Neural progenitor cell (in vitro differentiated cells): ENCODE measurements at regions not wholly inside any gene's neighbourhood (a gene's known extent, or its start where the extent isn't known, plus 50 kb on each side); places are given as distances from the start of the nearest gene placed in this dataset.
A peak's percentile ranks its signal among the peaks of the same experiment; 100 is the strongest.

Experiments
- DNase-seq: peaks from one replicate; pipeline ENCODE4 v3.0.0-alpha.2; 2016; ENCODE audit warnings: low spot score
- H2AFZ ChIP-seq: fragments of 200-600 bp; sonication (generic); replicated peaks from 2 replicates; pipeline ENCODE4 v1.6.1; 2016; ENCODE audit warnings: antibody characterized with exemption
- H3F3A ChIP-seq: fragments of 200-600 bp; sonication (generic); 2 replicates; pipeline ENCODE4 v1.6.1; 2016; ENCODE audit warnings: antibody characterized with exemption, low read depth
- H3K27ac ChIP-seq: fragments of 200-600 bp; sonication (generic); 2 replicates; pipeline ENCODE4 v1.5.1; 2016; ENCODE audit warnings: mild to moderate bottlenecking
- H3K27me3 ChIP-seq: fragments of 200-600 bp; sonication (generic); 2 replicates; pipeline ENCODE4 v1.6.1; 2016; ENCODE audit warnings: mild to moderate bottlenecking, moderate library complexity
- H3K36me3 ChIP-seq: fragments of 200-600 bp; sonication (generic); 2 replicates; pipeline ENCODE4 v1.5.1; 2016
- H3K4me1 ChIP-seq: fragments of 200-600 bp; sonication (generic); 2 replicates; pipeline ENCODE4 v1.6.1; 2016; ENCODE audit warnings: mixed run types
- H3K4me2 ChIP-seq: fragments of 200-600 bp; sonication (generic); 2 replicates; pipeline ENCODE4 v1.6.1; 2016
- H3K4me3 ChIP-seq: fragments of 200-600 bp; sonication (generic); 2 replicates; pipeline ENCODE4 v1.5.1; 2016
- H3K79me2 ChIP-seq: fragments of 200-600 bp; sonication (generic); 2 replicates; pipeline ENCODE4 v1.6.1; 2016; ENCODE audit warnings: low read depth
- H3K9ac ChIP-seq: fragments of 200-600 bp; sonication (generic); 2 replicates; pipeline ENCODE4 v1.6.1; 2016
- H3K9me3 ChIP-seq: fragments of 200-600 bp; sonication (generic); 2 replicates; pipeline ENCODE4 v1.5.1; 2016; ENCODE audit warnings: low read depth
- H4K20me1 ChIP-seq: fragments of 200-600 bp; sonication (generic); 2 replicates; pipeline ENCODE4 v1.6.1; 2016; ENCODE audit warnings: low read depth
- H3K27ac Mint-ChIP-seq: 3 replicates; pipeline ENCODE4 v1.8.0; 2021; ENCODE audit warnings: mixed read lengths
- H3K27me3 Mint-ChIP-seq: 2 replicates; pipeline ENCODE4 v1.8.0; 2022; ENCODE audit warnings: low read depth, mild to moderate bottlenecking, inconsistent platforms, moderate library complexity, mixed read lengths; ENCODE audit not compliant: insufficient read depth
- H3K36me3 Mint-ChIP-seq: 3 replicates; pipeline ENCODE4 v1.8.0; 2021; ENCODE audit warnings: mixed read lengths
- H3K4me1 Mint-ChIP-seq: 3 replicates; pipeline ENCODE4 v1.8.0; 2021; ENCODE audit warnings: mixed read lengths
- H3K4me3 Mint-ChIP-seq: 3 replicates; pipeline ENCODE4 v1.8.0; 2021; ENCODE audit warnings: mild to moderate bottlenecking, moderate library complexity, mixed read lengths
- H3K9me3 Mint-ChIP-seq: 3 replicates; pipeline ENCODE4 v1.8.0; 2020; ENCODE audit warnings: mixed read lengths
- EZH2 ChIP-seq: fragments of 200-600 bp; sonication (generic); IDR thresholded peaks from 2 replicates; pipeline ENCODE4 v1.6.1; 2017; ENCODE audit warnings: antibody characterized with exemption, mild to moderate bottlenecking, moderate library complexity
- EZH2phosphoT487 ChIP-seq: fragments of 200-600 bp; sonication (generic); IDR thresholded peaks from 2 replicates; pipeline ENCODE4 v1.6.1; 2017; ENCODE audit warnings: antibody characterized with exemption
- TF ChIP-seq, protein P1 (sequence below): fragments of 200-600 bp; sonication (generic); IDR thresholded peaks from 2 replicates; pipeline ENCODE4 v1.5.1; 2017; ENCODE audit warnings: antibody characterized with exemption, mild to moderate bottlenecking

DNA sequence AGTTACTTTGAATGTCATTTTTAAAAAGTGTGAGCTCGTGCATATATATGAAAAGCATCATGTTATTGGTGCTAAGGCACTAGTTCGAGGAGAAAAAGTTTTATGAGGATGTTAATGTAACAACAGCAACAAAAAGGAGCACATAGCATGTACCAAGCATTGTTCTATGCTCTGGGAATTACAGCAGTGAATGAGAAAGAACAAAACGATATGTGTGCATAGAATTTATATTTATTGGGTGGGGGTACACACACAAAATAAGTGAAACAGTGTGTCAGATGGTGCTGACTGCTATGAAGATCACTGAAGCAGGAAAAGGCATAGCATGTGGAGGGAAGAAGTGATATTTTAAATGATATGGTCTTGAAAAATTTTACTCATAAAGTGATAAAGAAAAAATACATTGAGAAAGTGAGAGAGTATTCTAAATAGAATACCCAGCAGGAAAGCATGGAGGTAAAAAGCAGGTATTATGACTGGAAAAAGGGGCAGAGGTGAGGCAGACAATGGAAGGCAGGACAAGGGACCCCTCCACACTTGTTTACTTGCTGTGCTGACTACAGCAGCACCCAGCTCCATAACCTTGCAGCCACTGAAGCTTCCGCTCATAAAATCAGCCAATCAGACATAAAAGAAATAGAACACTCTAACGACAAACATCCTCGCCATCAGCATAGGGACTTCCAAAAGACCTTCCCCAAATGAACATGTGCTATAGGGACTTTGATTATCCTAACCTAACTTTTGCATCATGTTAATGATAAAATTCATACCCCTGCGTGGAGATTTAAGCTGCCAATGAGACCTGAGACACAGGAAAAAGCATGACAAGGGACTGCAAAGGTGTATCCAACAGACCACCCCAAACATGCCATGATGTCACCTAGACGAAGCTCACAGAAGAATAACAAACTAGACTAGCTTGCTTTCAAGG is 119.9 kb downstream of the HFE start:
- H3K36me3 Mint-ChIP-seq, result no peaks in the 10 kb centered on the region
- H3K27me3 ChIP-seq, result no peaks in the 10 kb centered on the region
- peaks cover 21% of the 10 kb centered on the region for H3K4me1 Mint-ChIP-seq
- H3K9ac ChIP-seq, result no peak overlapping the region
- DNase-seq, result no peak
- no peak overlapping the region for H3K27ac Mint-ChIP-seq
- peaks cover 23% of the 10 kb centered on the region for H3K4me1 ChIP-seq
- no peaks in the 10 kb centered on the region for H3K9me3 ChIP-seq
- H2AFZ ChIP-seq, result no peak overlapping the region
- peak overlapping the region; percentile 78 for H3K4me3 ChIP-seq
- peaks cover 6% of the 10 kb centered on the region for H4K20me1 ChIP-seq
- peaks cover 51% of the 10 kb centered on the region for H3F3A ChIP-seq
- TF ChIP-seq, protein P1, sequence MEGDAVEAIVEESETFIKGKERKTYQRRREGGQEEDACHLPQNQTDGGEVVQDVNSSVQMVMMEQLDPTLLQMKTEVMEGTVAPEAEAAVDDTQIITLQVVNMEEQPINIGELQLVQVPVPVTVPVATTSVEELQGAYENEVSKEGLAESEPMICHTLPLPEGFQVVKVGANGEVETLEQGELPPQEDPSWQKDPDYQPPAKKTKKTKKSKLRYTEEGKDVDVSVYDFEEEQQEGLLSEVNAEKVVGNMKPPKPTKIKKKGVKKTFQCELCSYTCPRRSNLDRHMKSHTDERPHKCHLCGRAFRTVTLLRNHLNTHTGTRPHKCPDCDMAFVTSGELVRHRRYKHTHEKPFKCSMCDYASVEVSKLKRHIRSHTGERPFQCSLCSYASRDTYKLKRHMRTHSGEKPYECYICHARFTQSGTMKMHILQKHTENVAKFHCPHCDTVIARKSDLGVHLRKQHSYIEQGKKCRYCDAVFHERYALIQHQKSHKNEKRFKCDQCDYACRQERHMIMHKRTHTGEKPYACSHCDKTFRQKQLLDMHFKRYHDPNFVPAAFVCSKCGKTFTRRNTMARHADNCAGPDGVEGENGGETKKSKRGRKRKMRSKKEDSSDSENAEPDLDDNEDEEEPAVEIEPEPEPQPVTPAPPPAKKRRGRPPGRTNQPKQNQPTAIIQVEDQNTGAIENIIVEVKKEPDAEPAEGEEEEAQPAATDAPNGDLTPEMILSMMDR, result no peak
- TF ChIP-seq EZH2, result no peak
- TF ChIP-seq EZH2phosphoT487, result no peak
- H3K27me3 Mint-ChIP-seq, result peaks cover 5% of the 10 kb centered on the region
- peak overlapping the region; percentile 32 for H3K27ac ChIP-seq
- H3K9me3 Mint-ChIP-seq, result no peaks in the 10 kb centered on the region
- peaks cover 25% of the 10 kb centered on the region for H3K79me2 ChIP-seq
- peak overlapping the region; percentile 82 for H3K4me2 ChIP-seq
- H3K4me3 Mint-ChIP-seq, result no peak overlapping the region
- H3K36me3 ChIP-seq, result no peaks in the 10 kb centered on the region

DNA sequence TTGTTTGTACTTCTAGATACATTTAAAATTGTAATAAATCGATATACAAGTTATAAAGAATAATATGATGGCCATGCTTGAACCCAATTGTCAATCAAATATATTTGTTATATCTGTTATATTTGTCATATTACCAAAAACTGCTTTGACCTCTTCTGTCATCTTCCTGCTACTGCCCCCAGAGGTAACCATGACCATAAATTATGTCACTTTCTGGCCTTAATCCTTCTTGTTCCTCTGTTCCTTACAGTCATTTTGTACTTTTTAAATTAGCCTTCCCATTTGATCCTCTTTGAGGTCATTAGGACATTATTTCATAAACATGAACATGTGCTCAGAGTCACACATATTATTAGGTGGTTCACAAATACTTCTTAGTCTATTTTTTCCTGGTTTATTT is 124.7 kb downstream of the HFE start:
- H3K4me3 ChIP-seq, result no peak overlapping the region
- Mint-ChIP-seq H3K4me3 (no peak overlapping the region), H3K4me1 (peaks cover 16% of the 10 kb centered on the region), H3K36me3 (no peaks in the 10 kb centered on the region), H3K27ac (peak overlapping the region; percentile 67), H3K9me3 (no peaks in the 10 kb centered on the region), H3K27me3 (peaks cover 3% of the 10 kb centered on the region)
- no peak for DNase-seq
- peaks cover 14% of the 10 kb centered on the region for H3K4me1 ChIP-seq
- no peak overlapping the region for H3K4me2 ChIP-seq
- peaks cover 12% of the 10 kb centered on the region for H3K79me2 ChIP-seq
- no peak overlapping the region for H3K9ac ChIP-seq
- no peaks in the 10 kb centered on the region for H3K27me3 ChIP-seq
- peaks cover 33% of the 10 kb centered on the region for H3F3A ChIP-seq
- TF ChIP-seq EZH2 (no peak), EZH2phosphoT487 (no peak)
- TF ChIP-seq, protein P1, result no peak
- H2AFZ ChIP-seq, result no peak overlapping the region
- no peaks in the 10 kb centered on the region for H3K36me3 ChIP-seq
- no peak overlapping the region for H3K27ac ChIP-seq
- H4K20me1 ChIP-seq, result peaks cover 5% of the 10 kb centered on the region
- no peaks in the 10 kb centered on the region for H3K9me3 ChIP-seq

DNA sequence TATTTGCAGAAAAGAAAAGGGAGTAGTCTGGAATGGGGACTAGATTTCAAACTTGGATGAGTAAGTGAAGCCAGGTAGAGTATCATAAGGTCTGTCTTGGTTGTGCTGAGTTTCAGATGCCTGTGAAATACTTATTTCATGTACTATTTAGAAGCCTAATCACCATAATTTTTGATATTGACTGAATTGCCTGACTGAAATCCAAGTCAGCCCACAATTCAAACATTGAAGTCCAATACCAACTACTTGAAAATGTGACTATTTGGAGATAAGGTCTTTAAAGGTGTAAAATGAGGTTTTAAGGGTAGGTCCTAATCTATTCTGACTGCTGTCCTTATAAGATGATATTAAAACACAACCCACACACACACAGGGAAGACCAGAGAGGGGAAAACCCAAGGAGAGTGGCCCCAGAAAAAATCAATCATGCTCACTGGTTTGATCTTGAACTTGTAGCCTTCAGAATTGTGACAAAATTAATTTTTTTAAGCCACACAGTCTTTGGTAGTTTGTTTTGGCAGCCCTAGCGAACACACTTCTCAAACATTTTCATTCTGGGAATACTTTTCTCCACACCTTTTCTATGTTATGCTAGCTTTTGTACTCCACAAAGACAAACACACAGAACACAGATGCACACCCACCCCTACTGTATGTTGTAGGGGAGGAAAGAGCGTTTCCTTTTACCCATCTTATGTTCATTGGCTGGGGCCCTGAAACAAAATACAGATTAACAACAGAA is 126.3 kb downstream of the HFE start:
- no peak for DNase-seq
- Mint-ChIP-seq H3K36me3 (no peaks in the 10 kb centered on the region), H3K4me3 (peak overlapping the region; percentile 64), H3K4me1 (peaks cover 18% of the 10 kb centered on the region), H3K9me3 (no peaks in the 10 kb centered on the region), H3K27ac (peak overlapping the region; percentile 91), H3K27me3 (peaks cover under 1% of the 10 kb centered on the region)
- Histone ChIP-seq H3K27me3 (no peaks in the 10 kb centered on the region), H3F3A (peaks cover 40% of the 10 kb centered on the region), H3K27ac (no peak overlapping the region), H3K4me2 (no peak overlapping the region), H3K4me1 (peaks cover 7% of the 10 kb centered on the region), H3K9ac (no peak overlapping the region), H3K9me3 (no peaks in the 10 kb centered on the region), H3K79me2 (peaks cover 10% of the 10 kb centered on the region), H2AFZ (no peak overlapping the region), H4K20me1 (peaks cover 10% of the 10 kb centered on the region), H3K36me3 (no peaks in the 10 kb centered on the region), H3K4me3 (no peak overlapping the region)
- no peak for TF ChIP-seq EZH2
- TF ChIP-seq EZH2phosphoT487, result no peak
- TF ChIP-seq, protein P1, result no peak
